H1 (cell line): ENCODE measurements at regions not wholly inside any gene's neighbourhood (a gene's known extent, or its start where the extent isn't known, plus 50 kb on each side); places are given as distances from the start of the nearest gene placed in this dataset.

Experiments used
- BCL11A ChIP-seq, 2 experiments: IDR thresholded peaks; one replicate each; pipeline ENCODE4 v1.6.1; 2011; ENCODE audit warnings: low read depth in 2 of 2, low read length in 2 of 2, mild to moderate bottlenecking in 2 of 2
- HDAC2 ChIP-seq, 2 experiments: fragments of 300-600 bp in 1 of 2; sonication (generic) in 1 of 2; IDR thresholded peaks; 2 replicates each; pipeline ENCODE4 v1.6.1; 2011 to 2012; ENCODE audit warnings: low read depth in 2 of 2, low read length in 2 of 2, mild to moderate bottlenecking in 2 of 2, moderate library complexity in 2 of 2, borderline replicate concordance in 1 of 2, inconsistent platforms in 1 of 2
- HDAC6 ChIP-seq: IDR thresholded peaks from one replicate; pipeline ENCODE4 v1.7.1; 2012; ENCODE audit warnings: low read depth, mild to moderate bottlenecking, inconsistent platforms, low read length, moderate library complexity
- KDM1A ChIP-seq: fragments of 200-600, 300-600 bp; sonication (generic); IDR thresholded peaks from 2 replicates; pipeline ENCODE4 v1.7.1; 2016; ENCODE audit warnings: mild to moderate bottlenecking, low read length, borderline replicate concordance
- MAFK ChIP-seq: IDR thresholded peaks from 2 replicates; pipeline ENCODE4 v1.6.1; 2012; ENCODE audit warnings: low read depth, mild to moderate bottlenecking, improper control_type of control experiment, low read length
- RBBP5 ChIP-seq: IDR thresholded peaks from 2 replicates; pipeline ENCODE4 v1.7.1; 2012; ENCODE audit warnings: low read depth, mild to moderate bottlenecking, inconsistent platforms, low read length, moderate library complexity, borderline replicate concordance
- SAP30 ChIP-seq: fragments of 300-600 bp; sonication (generic); IDR thresholded peaks from 2 replicates; pipeline ENCODE4 v1.7.1; 2012; ENCODE audit warnings: low read length, moderate library complexity, mild to moderate bottlenecking, inconsistent platforms; ENCODE audit not compliant: insufficient read depth, insufficient replicate concordance
- SP4 ChIP-seq: IDR thresholded peaks from 2 replicates; pipeline ENCODE4 v1.6.1; 2012; ENCODE audit warnings: low read length, inconsistent platforms
- SUZ12 ChIP-seq: fragments of 200-600 bp; sonication (generic); IDR thresholded peaks from 2 replicates; pipeline ENCODE4 v1.6.1; 2012; ENCODE audit warnings: mild to moderate bottlenecking, inconsistent platforms, low read length, moderate library complexity, mixed read lengths

DNA sequence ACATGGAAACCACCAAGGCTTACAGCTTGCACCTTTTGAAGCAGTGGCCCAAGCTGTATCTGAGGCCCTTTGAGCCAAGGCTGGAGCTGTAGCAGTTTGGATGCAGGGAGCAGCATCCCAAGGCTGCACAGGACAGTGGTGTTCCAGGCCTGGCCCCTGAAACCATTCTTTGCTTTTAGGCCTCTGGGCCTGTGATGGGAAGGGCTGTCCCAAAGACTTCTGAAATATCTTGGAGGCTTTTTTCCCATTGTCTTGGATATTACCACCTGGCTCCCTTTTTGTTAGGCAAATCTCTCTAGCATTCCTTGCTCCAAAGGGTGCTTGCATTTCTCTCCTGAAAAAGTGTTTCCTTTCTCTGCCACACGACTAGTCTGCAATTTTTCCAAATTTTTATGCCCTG lies 302.8 kb upstream of the MDFIC2 start (continued):
- TF ChIP-seq SP4 = no peak
- peak in 1 of 2 experiments; percentile 64; a peak in 1 of 4 replicates for TF ChIP-seq HDAC2 (IDR thresholded peaks at IDR 0.05; ENCODE audit: borderline replicate concordance in 1 of 2, low read depth in 2 of 2, low read length in 2 of 2)
- peak; percentile 73; the same call in 1 of the 2 replicates for TF ChIP-seq RBBP5
- TF ChIP-seq MAFK = no peak
- peak; percentile 42 to 68 for TF ChIP-seq BCL11A (IDR thresholded peaks at IDR 0.05; ENCODE audit: low read depth in 2 of 2, low read length in 2 of 2)
- TF ChIP-seq SAP30 = no peak
- TF ChIP-seq KDM1A = peak; percentile 67; the same call in 1 of the 2 replicates
- no peak for TF ChIP-seq HDAC6
- TF ChIP-seq SUZ12 = no peak
